K562 (cell line): ENCODE measurements at regions not wholly inside any gene's neighbourhood (a gene's known extent, or its start where the extent isn't known, plus 50 kb on each side); places are given as distances from the start of the nearest gene placed in this dataset.

Source experiments
- ATAC-seq: fragments of 200-7000 bp; cut with Tn5 transposase; 3 replicates; pipeline ENCODE4 v1.9.1; 2020; ENCODE audit warnings: moderate library complexity
- BruUV-seq: library from RNA; stranded (reverse); fragments of 400-500 nt; replicated peaks from 2 replicates; lab custom pipeline; 2021; lab: Mats Ljungman, UMichigan
- CTCF ChIA-PET: fragments of 300-600 bp; formaldehyde crosslinking; extraction: SDS; loops from one replicate; lab custom pipeline; 2021; ENCODE audit warnings: low intra/inter-chr PET ratio; lab: Yijun Ruan, JAX
- POLR2A ChIA-PET: fragments of 300-600, 350-650 bp; sonication (Branson Sonifier 250); formaldehyde crosslinking; extraction: SDS; loops from one replicate; lab custom pipeline; 2021; ENCODE audit warnings: antibody characterized with exemption, inconsistent platforms; lab: Yijun Ruan, JAX
- DNase-seq, 4 experiments: peaks; one replicate each; pipeline versions ENCODE4 v3.0.0 to v3.0.0-alpha.2; 2011 to 2018; ENCODE audit warnings: low spot score in 3 of 4, mixed read lengths in 3 of 4; ENCODE audit errors: extremely low read depth in 1 of 4
- FAIRE-seq: peaks from 2 replicates; lab custom pipeline; 2011; peaks lifted over from hg19 to GRCh38; lab: Jason Lieb, UNC
- H2AFZ ChIP-seq: 2 replicates; pipeline ENCODE4 v1.6.0; 2011; ENCODE audit warnings: low read depth, low read length, control low read depth, inconsistent platforms
- H3K27ac ChIP-seq: fragments of 200-600 bp; 3 replicates; pipeline ENCODE4 v1.8.0; 2011; ENCODE audit warnings: low read depth, mild to moderate bottlenecking, control low read depth, inconsistent platforms, low read length, moderate library complexity, mixed read lengths; ENCODE audit errors: extremely low read depth
- H3K27me3 ChIP-seq, 2 experiments: fragments of 300-600 bp in 1 of 2; 2 replicates in 1 of 2; 3 replicates in 1 of 2; pipeline versions ENCODE4 v1.6.0 to v1.8.0; 2011; ENCODE audit warnings: inconsistent platforms in 2 of 2, low read length in 2 of 2, mild to moderate bottlenecking in 1 of 2, mixed read lengths in 1 of 2, moderate library complexity in 1 of 2; ENCODE audit not compliant: control insufficient read depth in 2 of 2, insufficient read depth in 2 of 2
- H3K36me3 ChIP-seq: fragments of 300-600 bp; 3 replicates; pipeline ENCODE4 v1.8.0; 2011; ENCODE audit warnings: mild to moderate bottlenecking, low read length, inconsistent platforms; ENCODE audit not compliant: control insufficient read depth, insufficient read depth
- H3K4me1 ChIP-seq, 2 experiments: fragments of 200-600 bp in 1 of 2; replicated peaks in 1 of 2; 2 replicates in 1 of 2; 3 replicates in 1 of 2; pipeline versions ENCODE4 v1.5.1 to v1.8.0; 2011; ENCODE audit warnings: inconsistent platforms in 2 of 2, low read length in 2 of 2, mild to moderate bottlenecking in 1 of 2, mixed read lengths in 1 of 2, moderate library complexity in 1 of 2; ENCODE audit not compliant: control insufficient read depth in 2 of 2, insufficient read depth in 2 of 2
- H3K4me2 ChIP-seq: 2 replicates; pipeline ENCODE4 v1.6.1; 2011; ENCODE audit warnings: low read length, control low read depth, inconsistent platforms, mixed read lengths; ENCODE audit not compliant: insufficient read depth
- H3K4me3 ChIP-seq: fragments of 200-600 bp; sonication (generic), shearing (Covaris generic); 2 replicates; pipeline ENCODE4 v1.5.1; 2016; ENCODE audit warnings: control low read depth, inconsistent platforms
- H3K79me2 ChIP-seq: fragments of 200-600 bp; 3 replicates; pipeline ENCODE4 v1.8.0; 2011; ENCODE audit warnings: low read length, inconsistent platforms; ENCODE audit not compliant: control insufficient read depth, insufficient read depth
- H3K9ac ChIP-seq, 2 experiments: 2 replicates each; pipeline versions ENCODE4 v1.6.0 to v1.6.1; 2011; ENCODE audit warnings: low read depth in 2 of 2, low read length in 2 of 2, control low read depth in 1 of 2, inconsistent platforms in 1 of 2, mild to moderate bottlenecking in 1 of 2, mixed read lengths in 1 of 2; ENCODE audit not compliant: insufficient read depth in 1 of 2
- H3K9me1 ChIP-seq: one replicate; pipeline ENCODE4 v1.6.0; 2011; ENCODE audit warnings: inconsistent platforms, mild to moderate bottlenecking, low read length, moderate library complexity; ENCODE audit not compliant: control insufficient read depth, insufficient read depth
- H3K9me3 ChIP-seq: replicated peaks from 2 replicates; pipeline ENCODE4 v1.5.1; 2011; ENCODE audit warnings: low read depth, low read length, inconsistent platforms; ENCODE audit not compliant: control insufficient read depth, insufficient read depth
- H4K20me1 ChIP-seq: replicated peaks from 2 replicates; pipeline ENCODE4 v1.6.1; 2011; ENCODE audit warnings: low read length, inconsistent platforms, mixed read lengths; ENCODE audit not compliant: control insufficient read depth, insufficient read depth
- CREM ChIP-seq: IDR thresholded peaks from 2 replicates; pipeline ENCODE4 v1.6.1; 2014; ENCODE audit warnings: antibody characterized with exemption, low read depth
- GATA2 ChIP-seq: sonication (generic); formaldehyde crosslinking; IDR thresholded peaks from 2 replicates; pipeline ENCODE4 v1.4.0; 2020; ENCODE audit warnings: mild to moderate bottlenecking, missing genetic modification reagents
- HMG20A ChIP-seq: fragments of 450-650 bp; formaldehyde crosslinking; conservative IDR thresholded peaks from 2 replicates; pipeline ENCODE4 v1.4.0; 2020; ENCODE audit warnings: mild to moderate bottlenecking, mixed read lengths
- JUND ChIP-seq, 2 experiments: IDR thresholded peaks; 2 replicates in 1 of 2; 3 replicates in 1 of 2; pipeline ENCODE4 v1.6.1; 2011; ENCODE audit warnings: borderline replicate concordance in 2 of 2, low read depth in 2 of 2, low read length in 2 of 2, improper control_type of control experiment in 1 of 2, missing biosample characterization in 1 of 2, missing genetic modification characterization in 1 of 2, missing genetic modification reagents in 1 of 2
- MEF2D ChIP-seq: conservative IDR thresholded peaks from 2 replicates; pipeline ENCODE4 v1.6.1; 2016; ENCODE audit warnings: low read depth, missing genetic modification characterization, missing compliant biosample characterization
- MTA1 ChIP-seq: fragments of 450-650 bp; IDR thresholded peaks from 2 replicates; pipeline ENCODE4 v1.6.1; 2017; ENCODE audit warnings: borderline replicate concordance
- PURB ChIP-seq: sonication (generic); formaldehyde crosslinking; IDR thresholded peaks from 2 replicates; pipeline ENCODE4 v1.9.0; 2021; ENCODE audit warnings: low read depth, mild to moderate bottlenecking, missing genetic modification reagents
- PYGO2 ChIP-seq: fragments of 450-650 bp; IDR thresholded peaks from 2 replicates; pipeline ENCODE4 v1.6.1; 2016; ENCODE audit warnings: mild to moderate bottlenecking, missing genetic modification characterization, moderate library complexity, missing compliant biosample characterization
- SRSF9 ChIP-seq: fragments of 200-400 bp; formaldehyde crosslinking; IDR thresholded peaks from 2 replicates; pipeline ENCODE4 v1.6.1; 2017; ENCODE audit warnings: low read depth, low read length, borderline replicate concordance
- ZNF146 ChIP-seq: IDR thresholded peaks from one replicate; pipeline ENCODE4 v1.6.1; 2018; ENCODE audit warnings: missing compliant biosample characterization; ENCODE audit not compliant: unreplicated experiment
- ZNF408 ChIP-seq: fragments of 250-450 bp; sonication (Bioruptor Pico); IDR thresholded peaks from 2 replicates; pipeline ENCODE4 v1.4.0; 2020; ENCODE audit warnings: low read depth, mild to moderate bottlenecking, moderate library complexity
- whole genome bisulfite sequencing: fragments of 100-300 bp; shearing (Covaris generic); methylation state at CpG from one replicate; pipeline ENCODE4 v1.1.6; 2016; ENCODE audit warnings: low coverage, mixed read lengths; ENCODE audit not compliant: insufficient coverage; ENCODE audit errors: missing lambda C conversion rate; 5-methylcytosine and 5-hydroxymethylcytosine counted together
- in situ Hi-C: fragments of 300-500 bp; cut with MboI; formaldehyde crosslinking; loops from 4 replicates; pipeline ENCODE4 v1.15.0; 2018; ENCODE audit warnings: inconsistent platforms, mixed read lengths
- intact Hi-C: fragments of 100-400 bp; cut with micrococcal nuclease; formaldehyde crosslinking; loops from 2 replicates; pipeline ENCODE4 v1.14.2; 2022
- TF ChIP-seq, protein P1 (sequence below): sonication (generic); formaldehyde crosslinking; IDR thresholded peaks from 2 replicates; pipeline ENCODE4 v1.4.0; 2020; ENCODE audit warnings: mild to moderate bottlenecking, missing genetic modification reagents
- TF ChIP-seq, protein P2 (sequence below), 2 experiments: fragments of 450-650 bp in 1 of 2; sonication (generic) in 1 of 2; formaldehyde crosslinking in 1 of 2; IDR thresholded peaks in 1 of 2; conservative IDR thresholded peaks in 1 of 2; 2 replicates each; pipeline versions ENCODE4 v1.6.1 to v1.8.1; 2016 to 2023; ENCODE audit warnings: mild to moderate bottlenecking in 2 of 2, moderate library complexity in 2 of 2, inconsistent platforms in 1 of 2, missing genetic modification reagents in 1 of 2
- TF ChIP-seq, protein P3 (sequence below): fragments of 250-450 bp; sonication (Bioruptor Pico); IDR thresholded peaks from 2 replicates; pipeline ENCODE4 v1.9.0; 2021; ENCODE audit warnings: mild to moderate bottlenecking, inconsistent platforms
- TF ChIP-seq, protein P4 (sequence below): fragments of 200-800 bp; sonication (Bioruptor generic); IDR thresholded peaks from 2 replicates; pipeline ENCODE4 v1.6.1; 2017; ENCODE audit warnings: missing genetic modification characterization, missing compliant biosample characterization

DNA sequence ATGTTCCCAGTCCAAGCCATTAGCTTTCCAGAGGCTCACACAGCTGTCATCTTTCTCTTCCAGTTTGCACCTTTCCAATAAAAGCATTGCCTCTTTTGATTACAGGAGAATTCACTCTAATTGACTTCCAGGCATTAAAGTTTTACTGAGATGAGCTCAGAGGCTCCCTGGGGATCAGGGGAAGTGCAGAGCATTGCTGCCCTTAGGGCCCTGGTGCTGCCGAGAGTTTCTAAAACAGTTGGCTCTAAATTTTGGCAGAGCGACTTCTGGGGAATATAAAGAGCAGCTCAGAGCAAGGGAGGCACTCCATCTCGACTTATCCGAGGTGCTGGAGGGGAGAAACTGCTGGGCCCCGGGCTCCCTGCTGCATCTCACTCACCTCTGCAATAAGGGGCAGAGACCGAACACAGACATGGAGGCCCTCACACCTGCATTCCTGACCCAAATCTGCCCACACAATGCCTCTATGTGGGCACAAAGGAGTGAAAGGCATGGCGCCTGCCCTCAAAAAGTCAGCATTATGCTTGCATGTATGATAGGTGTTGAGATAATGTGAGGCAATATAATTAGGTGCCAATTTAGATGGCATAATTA, 61.7 kb downstream of the SCN11A start:
- no TSS peak for BruUV-seq
- Histone ChIP-seq H3K9me1 (no peaks in the 10 kb centered on the region), H3K27ac (no peak overlapping the region), H3K9me3 (no peaks in the 10 kb centered on the region), H3K9ac (no peak overlapping the region), H4K20me1 (no peaks in the 10 kb centered on the region), H3K79me2 (no peaks in the 10 kb centered on the region), H3K4me3 (no peak overlapping the region), H3K36me3 (no peaks in the 10 kb centered on the region), H3K4me1 (no peaks in the 10 kb centered on the region; a peak in 1 of 5 replicates), H3K4me2 (no peak overlapping the region), H2AFZ (no peak overlapping the region), H3K27me3 (peaks cover 29 to 61% of the 10 kb centered on the region in 2 experiments; a peak in 4 of 5 replicates)
- ChIA-PET POLR2A (no interaction called here), CTCF (no interaction called here)
- intact Hi-C loops: loop anchor here (10.0 kb wide), 1 partner anchor 85 kb away; no protein-coding TSS in a partner anchor
- FAIRE-seq (no peak), ATAC-seq (no peak), DNase-seq (no peak)
- in situ Hi-C loops: no loop called here
- 0% methylated on average over 7 of the region's 7 CpGs for WGBS
- TF ChIP-seq ZNF146 (CRISPR knock-in tag) (no peak), PYGO2 (tag) (no peak), PURB (CRISPR knock-in tag) (no peak), GATA2 (no peak), CREM (no peak), SRSF9 (no peak), MEF2D (tag) (no peak), JUND (IDR thresholded peaks at IDR 0.05; ENCODE audit: borderline replicate concordance, low read depth, low read length) (no peak), JUND (tag; IDR thresholded peaks at IDR 0.05; ENCODE audit: borderline replicate concordance, low read depth, low read length) (no peak), HMG20A (CRISPR knock-in tag) (no peak), ZNF408 (CRISPR knock-in tag) (no peak), MTA1 (no peak)
- TF ChIP-seq, protein P1, sequence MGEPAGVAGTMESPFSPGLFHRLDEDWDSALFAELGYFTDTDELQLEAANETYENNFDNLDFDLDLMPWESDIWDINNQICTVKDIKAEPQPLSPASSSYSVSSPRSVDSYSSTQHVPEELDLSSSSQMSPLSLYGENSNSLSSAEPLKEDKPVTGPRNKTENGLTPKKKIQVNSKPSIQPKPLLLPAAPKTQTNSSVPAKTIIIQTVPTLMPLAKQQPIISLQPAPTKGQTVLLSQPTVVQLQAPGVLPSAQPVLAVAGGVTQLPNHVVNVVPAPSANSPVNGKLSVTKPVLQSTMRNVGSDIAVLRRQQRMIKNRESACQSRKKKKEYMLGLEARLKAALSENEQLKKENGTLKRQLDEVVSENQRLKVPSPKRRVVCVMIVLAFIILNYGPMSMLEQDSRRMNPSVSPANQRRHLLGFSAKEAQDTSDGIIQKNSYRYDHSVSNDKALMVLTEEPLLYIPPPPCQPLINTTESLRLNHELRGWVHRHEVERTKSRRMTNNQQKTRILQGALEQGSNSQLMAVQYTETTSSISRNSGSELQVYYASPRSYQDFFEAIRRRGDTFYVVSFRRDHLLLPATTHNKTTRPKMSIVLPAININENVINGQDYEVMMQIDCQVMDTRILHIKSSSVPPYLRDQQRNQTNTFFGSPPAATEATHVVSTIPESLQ: no peak
- TF ChIP-seq, protein P2, sequence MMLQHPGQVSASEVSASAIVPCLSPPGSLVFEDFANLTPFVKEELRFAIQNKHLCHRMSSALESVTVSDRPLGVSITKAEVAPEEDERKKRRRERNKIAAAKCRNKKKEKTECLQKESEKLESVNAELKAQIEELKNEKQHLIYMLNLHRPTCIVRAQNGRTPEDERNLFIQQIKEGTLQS (IDR thresholded peaks at IDR 0.05): no peak
- TF ChIP-seq, protein P2 (CRISPR knock-in tag; conservative IDR thresholded peaks at IDR 0.05): no peak
- TF ChIP-seq, protein P3, sequence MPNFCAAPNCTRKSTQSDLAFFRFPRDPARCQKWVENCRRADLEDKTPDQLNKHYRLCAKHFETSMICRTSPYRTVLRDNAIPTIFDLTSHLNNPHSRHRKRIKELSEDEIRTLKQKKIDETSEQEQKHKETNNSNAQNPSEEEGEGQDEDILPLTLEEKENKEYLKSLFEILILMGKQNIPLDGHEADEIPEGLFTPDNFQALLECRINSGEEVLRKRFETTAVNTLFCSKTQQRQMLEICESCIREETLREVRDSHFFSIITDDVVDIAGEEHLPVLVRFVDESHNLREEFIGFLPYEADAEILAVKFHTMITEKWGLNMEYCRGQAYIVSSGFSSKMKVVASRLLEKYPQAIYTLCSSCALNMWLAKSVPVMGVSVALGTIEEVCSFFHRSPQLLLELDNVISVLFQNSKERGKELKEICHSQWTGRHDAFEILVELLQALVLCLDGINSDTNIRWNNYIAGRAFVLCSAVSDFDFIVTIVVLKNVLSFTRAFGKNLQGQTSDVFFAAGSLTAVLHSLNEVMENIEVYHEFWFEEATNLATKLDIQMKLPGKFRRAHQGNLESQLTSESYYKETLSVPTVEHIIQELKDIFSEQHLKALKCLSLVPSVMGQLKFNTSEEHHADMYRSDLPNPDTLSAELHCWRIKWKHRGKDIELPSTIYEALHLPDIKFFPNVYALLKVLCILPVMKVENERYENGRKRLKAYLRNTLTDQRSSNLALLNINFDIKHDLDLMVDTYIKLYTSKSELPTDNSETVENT (CRISPR knock-in tag): no peak
- TF ChIP-seq, protein P4, sequence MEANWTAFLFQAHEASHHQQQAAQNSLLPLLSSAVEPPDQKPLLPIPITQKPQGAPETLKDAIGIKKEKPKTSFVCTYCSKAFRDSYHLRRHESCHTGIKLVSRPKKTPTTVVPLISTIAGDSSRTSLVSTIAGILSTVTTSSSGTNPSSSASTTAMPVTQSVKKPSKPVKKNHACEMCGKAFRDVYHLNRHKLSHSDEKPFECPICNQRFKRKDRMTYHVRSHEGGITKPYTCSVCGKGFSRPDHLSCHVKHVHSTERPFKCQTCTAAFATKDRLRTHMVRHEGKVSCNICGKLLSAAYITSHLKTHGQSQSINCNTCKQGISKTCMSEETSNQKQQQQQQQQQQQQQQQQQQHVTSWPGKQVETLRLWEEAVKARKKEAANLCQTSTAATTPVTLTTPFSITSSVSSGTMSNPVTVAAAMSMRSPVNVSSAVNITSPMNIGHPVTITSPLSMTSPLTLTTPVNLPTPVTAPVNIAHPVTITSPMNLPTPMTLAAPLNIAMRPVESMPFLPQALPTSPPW: no peak
